HepG2 (cell line): ENCODE measurements at regions not wholly inside any gene's neighbourhood (a gene's known extent, or its start where the extent isn't known, plus 50 kb on each side); places are given as distances from the start of the nearest gene placed in this dataset.

Experiments used
- ATAC-seq: fragments of 200-7000 bp; cut with Tn5 transposase; 3 replicates; pipeline ENCODE4 v1.9.1; 2020; ENCODE audit warnings: mild to moderate bottlenecking, moderate library complexity
- BruUV-seq: library from RNA; stranded (reverse); fragments of 400-500 nt; replicated peaks from 2 replicates; lab custom pipeline; 2021; lab: Mats Ljungman, UMichigan
- CTCF ChIA-PET: fragments of 300-600 bp; formaldehyde crosslinking; extraction: SDS; loops from one replicate; lab custom pipeline; 2021; ENCODE audit warnings: low total read pairs, inconsistent platforms, low intra/inter-chr PET ratio; lab: Yijun Ruan, JAX
- POLR2A ChIA-PET: fragments of 350-600 bp; sonication (Branson Sonifier 250); formaldehyde crosslinking; loops from one replicate; lab custom pipeline; 2020; ENCODE audit warnings: antibody characterized with exemption, inconsistent platforms; lab: Yijun Ruan, JAX
- DNase-seq: peaks from one replicate; pipeline ENCODE4 v3.0.0-alpha.2; 2015; ENCODE audit warnings: low spot score
- FAIRE-seq: peaks from 3 replicates; lab custom pipeline; 2011; peaks lifted over from hg19 to GRCh38; lab: Jason Lieb, UNC
- H2AFZ ChIP-seq: one replicate; pipeline ENCODE4 v1.6.1; 2011; ENCODE audit warnings: low read length, inconsistent platforms
- H3K27ac ChIP-seq: fragments of 300-600 bp; 3 replicates; pipeline ENCODE4 v1.8.0; 2011; ENCODE audit warnings: mixed run types, mild to moderate bottlenecking, mixed read lengths, low read length, inconsistent platforms; ENCODE audit not compliant: insufficient read depth; ENCODE audit errors: extremely low read length
- H3K27me3 ChIP-seq, 2 experiments: fragments of 200-600 bp in 1 of 2; 2 replicates in 1 of 2; 3 replicates in 1 of 2; pipeline versions ENCODE4 v1.6.0 to v1.8.0; 2011; ENCODE audit warnings: low read length in 2 of 2, mild to moderate bottlenecking in 2 of 2, moderate library complexity in 2 of 2, inconsistent platforms in 1 of 2; ENCODE audit not compliant: insufficient read depth in 2 of 2, control insufficient read depth in 1 of 2
- H3K36me3 ChIP-seq, 2 experiments: fragments of 200-600 bp in 1 of 2; replicated peaks in 1 of 2; 2 replicates in 1 of 2; 3 replicates in 1 of 2; pipeline versions ENCODE4 v1.5.1 to v1.8.0; 2011; ENCODE audit warnings: low read length in 2 of 2, inconsistent platforms in 1 of 2; ENCODE audit not compliant: insufficient read depth in 2 of 2, control insufficient read depth in 1 of 2
- H3K4me1 ChIP-seq: 2 replicates; pipeline ENCODE4 v1.5.1; 2012; ENCODE audit warnings: low read length, inconsistent platforms; ENCODE audit not compliant: insufficient read depth
- H3K4me2 ChIP-seq: 2 replicates; pipeline ENCODE4 v1.6.0; 2011; ENCODE audit warnings: low read depth, low read length, inconsistent platforms
- H3K4me3 ChIP-seq, 3 experiments: fragments of 200-600 bp in 1 of 3; sonication (generic), shearing (Covaris generic) in 1 of 3; replicated peaks in 1 of 3; 2 replicates each; pipeline ENCODE4 v1.5.1; 2011 to 2016; ENCODE audit warnings: low read length in 3 of 3, inconsistent platforms in 2 of 3, low read depth in 2 of 3, mild to moderate bottlenecking in 2 of 3, control low read depth in 1 of 3, mixed read lengths in 1 of 3; ENCODE audit not compliant: insufficient read depth in 1 of 3
- H3K79me2 ChIP-seq: one replicate; pipeline ENCODE4 v1.6.1; 2011; ENCODE audit warnings: low read length, inconsistent platforms; ENCODE audit not compliant: insufficient read depth
- H3K9ac ChIP-seq: 2 replicates; pipeline ENCODE4 v1.6.0; 2011; ENCODE audit warnings: mild to moderate bottlenecking, low read depth, low read length, inconsistent platforms; ENCODE audit not compliant: insufficient read depth
- H3K9me3 ChIP-seq: 2 replicates; pipeline ENCODE4 v1.5.1; 2012; ENCODE audit warnings: mild to moderate bottlenecking, low read length
- H4K20me1 ChIP-seq: 2 replicates; pipeline ENCODE4 v1.6.0; 2011; ENCODE audit warnings: inconsistent platforms, mild to moderate bottlenecking, low read length, moderate library complexity; ENCODE audit not compliant: insufficient read depth
- CHD2 ChIP-seq: IDR thresholded peaks from 2 replicates; pipeline ENCODE4 v1.6.1; 2011; ENCODE audit warnings: low read depth, low read length, improper control_type of control experiment
- KLF11 ChIP-seq: IDR thresholded peaks from 2 replicates; pipeline ENCODE4 v1.6.1; 2016; ENCODE audit warnings: missing compliant biosample characterization
- NFE2 ChIP-seq: sonication (generic); formaldehyde crosslinking; IDR thresholded peaks from 2 replicates; pipeline ENCODE4 v1.4.0; 2020; ENCODE audit warnings: missing genetic modification reagents
- POLR2AphosphoS2 ChIP-seq: IDR thresholded peaks from 2 replicates; pipeline ENCODE4 v1.6.1; 2011; ENCODE audit warnings: low read depth, low read length, improper control_type of control experiment
- ZFYVE20 ChIP-seq: sonication (generic); formaldehyde crosslinking; IDR thresholded peaks from 2 replicates; pipeline ENCODE4 v1.8.0; 2023; ENCODE audit warnings: low read depth, mild to moderate bottlenecking, moderate library complexity, missing genetic modification reagents, borderline replicate concordance
- WGBS: methylation state at CpG from one replicate; pipeline ENCODE4 v1.1.6; 2017; ENCODE audit warnings: low lambda C conversion rate; 5-methylcytosine and 5-hydroxymethylcytosine counted together
- in situ Hi-C: cut with HindIII; loops from 2 replicates; pipeline ENCODE4 v1.10.0; 2017; ENCODE audit warnings: low pct_unique_long_range_greater_than_20kb; ENCODE audit not compliant: extremely low pct_ligation_motif_present
- intact Hi-C: fragments of 100-400 bp; cut with micrococcal nuclease; formaldehyde crosslinking; loops from one replicate; pipeline ENCODE4 v1.10.0; 2022; ENCODE audit not compliant: unreplicated experiment
- TF ChIP-seq, protein P1 (sequence below): sonication (generic); formaldehyde crosslinking; IDR thresholded peaks from 2 replicates; pipeline ENCODE4 v1.4.0; 2020; ENCODE audit warnings: mild to moderate bottlenecking, missing genetic modification reagents
- TF ChIP-seq, protein P2 (sequence below), 2 experiments: IDR thresholded peaks; 2 replicates each; pipeline ENCODE4 v1.6.1; 2011 to 2012; ENCODE audit warnings: low read length in 2 of 2, borderline replicate concordance in 1 of 2, low read depth in 1 of 2, mild to moderate bottlenecking in 1 of 2, moderate library complexity in 1 of 2
- TF ChIP-seq, protein P3 (sequence below), 2 experiments: fragments of 450-650 bp in 1 of 2; sonication (generic) in 1 of 2; formaldehyde crosslinking in 1 of 2; IDR thresholded peaks; 2 replicates each; pipeline versions ENCODE4 v1.6.1 to v1.8.0; 2016 to 2022; ENCODE audit warnings: antibody characterized with exemption in 1 of 2, mild to moderate bottlenecking in 1 of 2, missing genetic modification reagents in 1 of 2

DNA sequence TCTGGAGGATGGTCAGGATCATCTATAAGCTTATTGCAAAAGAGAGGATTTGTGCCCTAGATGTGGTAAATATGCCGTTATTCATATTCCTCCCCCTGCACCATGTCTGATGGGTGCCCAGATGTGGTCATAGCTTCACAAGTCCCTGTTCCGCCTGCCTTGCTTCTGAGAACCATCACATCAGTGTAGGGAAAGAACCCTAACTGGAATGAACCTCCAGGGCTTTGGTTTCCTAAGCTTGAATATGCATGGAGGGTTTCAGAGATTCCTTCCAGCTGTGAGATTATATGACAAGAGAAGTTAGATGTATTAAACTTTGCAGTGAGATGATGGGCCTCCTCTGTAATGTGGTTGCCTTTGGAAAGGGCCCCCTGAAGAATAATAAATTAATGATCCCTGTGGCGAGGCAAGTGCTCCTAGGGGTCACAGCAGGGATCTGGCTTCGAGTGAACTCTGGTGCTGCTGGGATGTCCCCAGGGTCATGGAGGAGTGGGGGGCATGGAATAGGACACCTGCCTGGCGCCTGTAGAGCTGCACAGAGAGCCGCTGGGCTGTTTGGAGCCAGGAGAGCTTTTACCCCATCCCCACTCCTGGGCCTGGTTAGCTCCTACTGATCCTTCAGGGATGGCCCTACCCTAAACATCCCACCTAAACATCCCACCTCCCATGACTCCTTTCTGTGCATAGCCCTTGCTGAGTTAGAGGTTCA, 56.0 kb upstream of the IRS2 start:
- BruUV-seq = no TSS peak
- intact Hi-C loops (no loop called here), in situ Hi-C loops (no loop called here)
- Histone ChIP-seq H3K4me1 (no peaks in the 10 kb centered on the region), H3K36me3 (no peaks in the 10 kb centered on the region), H4K20me1 (no peaks in the 10 kb centered on the region), H3K4me2 (no peak overlapping the region), H3K79me2 (no peaks in the 10 kb centered on the region), H3K9me3 (no peaks in the 10 kb centered on the region), H3K27me3 (peaks cover 2 to 4% of the 10 kb centered on the region in 2 experiments; a peak in 1 of 5 replicates), H3K27ac (no peak overlapping the region), H2AFZ (no peak overlapping the region), H3K9ac (no peak overlapping the region), H3K4me3 (no peak overlapping the region)
- CTCF ChIA-PET = no interaction called here
- 9% methylated on average over 4 of the region's 6 CpGs for WGBS
- DNase-seq (no peak), ATAC-seq (no peak), FAIRE-seq (no peak)
- POLR2A ChIA-PET = no interaction called here
- TF ChIP-seq NFE2 (CRISPR knock-in tag) = no peak
- TF ChIP-seq, protein P1, sequence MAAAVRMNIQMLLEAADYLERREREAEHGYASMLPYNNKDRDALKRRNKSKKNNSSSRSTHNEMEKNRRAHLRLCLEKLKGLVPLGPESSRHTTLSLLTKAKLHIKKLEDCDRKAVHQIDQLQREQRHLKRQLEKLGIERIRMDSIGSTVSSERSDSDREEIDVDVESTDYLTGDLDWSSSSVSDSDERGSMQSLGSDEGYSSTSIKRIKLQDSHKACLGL (CRISPR knock-in tag) = no peak
- TF ChIP-seq, protein P2, sequence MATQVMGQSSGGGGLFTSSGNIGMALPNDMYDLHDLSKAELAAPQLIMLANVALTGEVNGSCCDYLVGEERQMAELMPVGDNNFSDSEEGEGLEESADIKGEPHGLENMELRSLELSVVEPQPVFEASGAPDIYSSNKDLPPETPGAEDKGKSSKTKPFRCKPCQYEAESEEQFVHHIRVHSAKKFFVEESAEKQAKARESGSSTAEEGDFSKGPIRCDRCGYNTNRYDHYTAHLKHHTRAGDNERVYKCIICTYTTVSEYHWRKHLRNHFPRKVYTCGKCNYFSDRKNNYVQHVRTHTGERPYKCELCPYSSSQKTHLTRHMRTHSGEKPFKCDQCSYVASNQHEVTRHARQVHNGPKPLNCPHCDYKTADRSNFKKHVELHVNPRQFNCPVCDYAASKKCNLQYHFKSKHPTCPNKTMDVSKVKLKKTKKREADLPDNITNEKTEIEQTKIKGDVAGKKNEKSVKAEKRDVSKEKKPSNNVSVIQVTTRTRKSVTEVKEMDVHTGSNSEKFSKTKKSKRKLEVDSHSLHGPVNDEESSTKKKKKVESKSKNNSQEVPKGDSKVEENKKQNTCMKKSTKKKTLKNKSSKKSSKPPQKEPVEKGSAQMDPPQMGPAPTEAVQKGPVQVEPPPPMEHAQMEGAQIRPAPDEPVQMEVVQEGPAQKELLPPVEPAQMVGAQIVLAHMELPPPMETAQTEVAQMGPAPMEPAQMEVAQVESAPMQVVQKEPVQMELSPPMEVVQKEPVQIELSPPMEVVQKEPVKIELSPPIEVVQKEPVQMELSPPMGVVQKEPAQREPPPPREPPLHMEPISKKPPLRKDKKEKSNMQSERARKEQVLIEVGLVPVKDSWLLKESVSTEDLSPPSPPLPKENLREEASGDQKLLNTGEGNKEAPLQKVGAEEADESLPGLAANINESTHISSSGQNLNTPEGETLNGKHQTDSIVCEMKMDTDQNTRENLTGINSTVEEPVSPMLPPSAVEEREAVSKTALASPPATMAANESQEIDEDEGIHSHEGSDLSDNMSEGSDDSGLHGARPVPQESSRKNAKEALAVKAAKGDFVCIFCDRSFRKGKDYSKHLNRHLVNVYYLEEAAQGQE (IDR thresholded peaks at IDR 0.05; ENCODE audit: borderline replicate concordance in 1 of 2, low read depth in 1 of 2, low read length in 2 of 2) = no peak
- no peak for TF ChIP-seq POLR2AphosphoS2
- TF ChIP-seq CHD2 = no peak
- TF ChIP-seq KLF11 (CRISPR knock-in tag) = no peak
- TF ChIP-seq ZFYVE20 (CRISPR knock-in tag) = no peak
- TF ChIP-seq, protein P3, sequence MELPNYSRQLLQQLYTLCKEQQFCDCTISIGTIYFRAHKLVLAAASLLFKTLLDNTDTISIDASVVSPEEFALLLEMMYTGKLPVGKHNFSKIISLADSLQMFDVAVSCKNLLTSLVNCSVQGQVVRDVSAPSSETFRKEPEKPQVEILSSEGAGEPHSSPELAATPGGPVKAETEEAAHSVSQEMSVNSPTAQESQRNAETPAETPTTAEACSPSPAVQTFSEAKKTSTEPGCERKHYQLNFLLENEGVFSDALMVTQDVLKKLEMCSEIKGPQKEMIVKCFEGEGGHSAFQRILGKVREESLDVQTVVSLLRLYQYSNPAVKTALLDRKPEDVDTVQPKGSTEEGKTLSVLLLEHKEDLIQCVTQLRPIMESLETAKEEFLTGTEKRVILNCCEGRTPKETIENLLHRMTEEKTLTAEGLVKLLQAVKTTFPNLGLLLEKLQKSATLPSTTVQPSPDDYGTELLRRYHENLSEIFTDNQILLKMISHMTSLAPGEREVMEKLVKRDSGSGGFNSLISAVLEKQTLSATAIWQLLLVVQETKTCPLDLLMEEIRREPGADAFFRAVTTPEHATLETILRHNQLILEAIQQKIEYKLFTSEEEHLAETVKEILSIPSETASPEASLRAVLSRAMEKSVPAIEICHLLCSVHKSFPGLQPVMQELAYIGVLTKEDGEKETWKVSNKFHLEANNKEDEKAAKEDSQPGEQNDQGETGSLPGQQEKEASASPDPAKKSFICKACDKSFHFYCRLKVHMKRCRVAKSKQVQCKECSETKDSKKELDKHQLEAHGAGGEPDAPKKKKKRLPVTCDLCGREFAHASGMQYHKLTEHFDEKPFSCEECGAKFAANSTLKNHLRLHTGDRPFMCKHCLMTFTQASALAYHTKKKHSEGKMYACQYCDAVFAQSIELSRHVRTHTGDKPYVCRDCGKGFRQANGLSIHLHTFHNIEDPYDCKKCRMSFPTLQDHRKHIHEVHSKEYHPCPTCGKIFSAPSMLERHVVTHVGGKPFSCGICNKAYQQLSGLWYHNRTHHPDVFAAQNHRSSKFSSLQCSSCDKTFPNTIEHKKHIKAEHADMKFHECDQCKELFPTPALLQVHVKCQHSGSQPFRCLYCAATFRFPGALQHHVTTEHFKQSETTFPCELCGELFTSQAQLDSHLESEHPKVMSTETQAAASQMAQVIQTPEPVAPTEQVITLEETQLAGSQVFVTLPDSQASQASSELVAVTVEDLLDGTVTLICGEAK (IDR thresholded peaks at IDR 0.05) = no peak
- TF ChIP-seq, protein P3 (CRISPR knock-in tag; IDR thresholded peaks at IDR 0.05) = no peak
